ENCODE measurements at regions not wholly inside any gene's neighbourhood (a gene's known extent, or its start where the extent isn't known, plus 50 kb on each side); places are given as distances from the start of the nearest gene placed in this dataset.

- no peak for DNase-seq
- intact Hi-C loops (cut with DNase I): no loop called here
- ATAC-seq: peak; percentile 12 to 85
Measured at GRCh38 chr4:89469930-89470375, 162.4 kb upstream of the GPRIN3 start.

- ATAC-seq (peak in 1 of 2 donors; percentile 21), DNase-seq (no peak)
- intact Hi-C loops (cut with DNase I): no loop called here
Measured at GRCh38 chr4:89469516-89469915, 161.9 kb upstream of the GPRIN3 start.

- ATAC-seq: no peak
- DNase-seq: no peak
- intact Hi-C loops (cut with DNase I): no loop called here
Measured at GRCh38 chr4:89468602-89469001, 161.0 kb upstream of the GPRIN3 start.

GRCh38 chr4:89463341-89463740 is 155.7 kb upstream of the GPRIN3 start:
- ATAC-seq (no peak), DNase-seq (no peak)
- intact Hi-C loops (cut with DNase I): no loop called here

GRCh38 chr4:89447543-89447942 is 139.9 kb upstream of the GPRIN3 start:
- no peak for ATAC-seq
- intact Hi-C loops (cut with DNase I): no loop called here
- DNase-seq: no peak

GRCh38 chr4:89446193-89446592 is 138.6 kb upstream of the GPRIN3 start:
- intact Hi-C loops (cut with DNase I): no loop called here
- ATAC-seq: no peak
- DNase-seq: no peak

GRCh38 chr4:89439533-89439932 is 131.9 kb upstream of the GPRIN3 start:
- ATAC-seq (no peak), DNase-seq (no peak)
- intact Hi-C loops (cut with DNase I): loop anchor here in 1 of 2 donors (10.0 kb wide), 1 partner anchor 125 kb away; no protein-coding TSS in a partner anchor

GRCh38 chr4:89438102-89438831 is 130.7 kb upstream of the GPRIN3 start:
- intact Hi-C loops (cut with DNase I): loop anchor here in 1 of 2 donors (10.0 kb wide), 1 partner anchor 123 kb away; no protein-coding TSS in a partner anchor
- DNase-seq (peak; percentile 24), ATAC-seq (peak in 1 of 2 donors; percentile 16)

- intact Hi-C loops (cut with DNase I): loop anchor here (5.0 to 10.0 kb wide), 3 partner anchors 120 to 272 kb away; no protein-coding TSS in a partner anchor
- peak; percentile 59 to 80 for ATAC-seq
- DNase-seq: no peak
Measured at GRCh38 chr4:89434364-89434988, 126.9 kb upstream of the GPRIN3 start.

GRCh38 chr4:89427782-89428181 is 120.2 kb upstream of the GPRIN3 start:
- intact Hi-C loops (cut with DNase I): no loop called here
- ATAC-seq: no peak
- DNase-seq: no peak

- DNase-seq (no peak), ATAC-seq (no peak)
- intact Hi-C loops (cut with DNase I): no loop called here
Measured at GRCh38 chr4:89425023-89425422, 117.4 kb upstream of the GPRIN3 start.

- intact Hi-C loops (cut with DNase I): no loop called here
- no peak for DNase-seq
- ATAC-seq: no peak
Measured at GRCh38 chr4:89422441-89422990, 114.9 kb upstream of the GPRIN3 start.

GRCh38 chr4:89420507-89420906 is 112.9 kb upstream of the GPRIN3 start:
- DNase-seq (no peak), ATAC-seq (no peak)
- intact Hi-C loops (cut with DNase I): no loop called here

- no peak for ATAC-seq
Measured at GRCh38 chr4:89419111-89419695, 111.6 kb upstream of the GPRIN3 start.

GRCh38 chr4:89416960-89417359 is 109.4 kb upstream of the GPRIN3 start:
- intact Hi-C loops (cut with DNase I): no loop called here
- no peak for ATAC-seq
- DNase-seq: no peak

More at GRCh38 chr4:89419111-89419695, 111.6 kb upstream of the GPRIN3 start:
- intact Hi-C loops (cut with DNase I): no loop called here
- DNase-seq: no peak

GRCh38 chr4:89413518-89413917 is 105.9 kb upstream of the GPRIN3 start:
- intact Hi-C loops (cut with DNase I): loop anchor here in 1 of 2 donors (5.0 kb wide), 1 partner anchor 106 kb away; the partner anchor contains the start of gene GPRIN3
- no peak for DNase-seq
- ATAC-seq: peak in 1 of 2 donors; percentile 58

GRCh38 chr4:89411539-89412309 is 104.1 kb upstream of the GPRIN3 start:
- ATAC-seq (peak; percentile 70 to 80), DNase-seq (no peak)
- intact Hi-C loops (cut with DNase I): loop anchor here in 1 of 2 donors (5.0 kb wide), 1 partner anchor 104 kb away; the partner anchor contains the start of gene GPRIN3

GRCh38 chr4:89410687-89411086 is 103.1 kb upstream of the GPRIN3 start:
- intact Hi-C loops (cut with DNase I): loop anchor here in 1 of 2 donors (5.0 kb wide), 1 partner anchor 103 kb away; the partner anchor contains the start of gene GPRIN3
- ATAC-seq: peak in 1 of 2 donors; percentile 70

GRCh38 chr4:89404530-89404929 is 96.9 kb upstream of the GPRIN3 start:
- DNase-seq (no peak), ATAC-seq (no peak)
- intact Hi-C loops (cut with DNase I): no loop called here

More at GRCh38 chr4:89410687-89411086, 103.1 kb upstream of the GPRIN3 start:
- DNase-seq: no peak

Measured in left cardiac atrium (tissue), 4 donors.